IPS-15b (cell line): ENCODE measurements at regions not wholly inside any gene's neighbourhood (a gene's known extent, or its start where the extent isn't known, plus 50 kb on each side); places are given as distances from the start of the nearest gene placed in this dataset.
"Not testable (repeated sequence)": the region's sequence is repeated elsewhere in the genome, so short reads cannot be mapped to it uniquely, and the experiment has no call there.

Experiments used
- H3K27me3 ChIP-seq: one replicate; pipeline ENCODE4 v1.6.1; 2013; ENCODE audit warnings: low read length; ENCODE audit not compliant: control insufficient read depth, insufficient read depth
- H3K36me3 ChIP-seq: one replicate; pipeline ENCODE4 v1.6.1; 2013; ENCODE audit warnings: low read length; ENCODE audit not compliant: control insufficient read depth, insufficient read depth
- H3K4me1 ChIP-seq: one replicate; pipeline ENCODE4 v1.6.1; 2013; ENCODE audit warnings: mild to moderate bottlenecking, low read length; ENCODE audit not compliant: control insufficient read depth, insufficient read depth
- H3K4me3 ChIP-seq: one replicate; pipeline ENCODE4 v1.5.1; 2013; ENCODE audit warnings: low read depth, low read length
- H3K9ac ChIP-seq: one replicate; pipeline ENCODE4 v1.6.1; 2013; ENCODE audit warnings: low read depth, mild to moderate bottlenecking, low read length
- H3K9me3 ChIP-seq: one replicate; pipeline ENCODE4 v1.6.1; 2013; ENCODE audit warnings: mild to moderate bottlenecking, low read length; ENCODE audit not compliant: control insufficient read depth, insufficient read depth

DNA sequence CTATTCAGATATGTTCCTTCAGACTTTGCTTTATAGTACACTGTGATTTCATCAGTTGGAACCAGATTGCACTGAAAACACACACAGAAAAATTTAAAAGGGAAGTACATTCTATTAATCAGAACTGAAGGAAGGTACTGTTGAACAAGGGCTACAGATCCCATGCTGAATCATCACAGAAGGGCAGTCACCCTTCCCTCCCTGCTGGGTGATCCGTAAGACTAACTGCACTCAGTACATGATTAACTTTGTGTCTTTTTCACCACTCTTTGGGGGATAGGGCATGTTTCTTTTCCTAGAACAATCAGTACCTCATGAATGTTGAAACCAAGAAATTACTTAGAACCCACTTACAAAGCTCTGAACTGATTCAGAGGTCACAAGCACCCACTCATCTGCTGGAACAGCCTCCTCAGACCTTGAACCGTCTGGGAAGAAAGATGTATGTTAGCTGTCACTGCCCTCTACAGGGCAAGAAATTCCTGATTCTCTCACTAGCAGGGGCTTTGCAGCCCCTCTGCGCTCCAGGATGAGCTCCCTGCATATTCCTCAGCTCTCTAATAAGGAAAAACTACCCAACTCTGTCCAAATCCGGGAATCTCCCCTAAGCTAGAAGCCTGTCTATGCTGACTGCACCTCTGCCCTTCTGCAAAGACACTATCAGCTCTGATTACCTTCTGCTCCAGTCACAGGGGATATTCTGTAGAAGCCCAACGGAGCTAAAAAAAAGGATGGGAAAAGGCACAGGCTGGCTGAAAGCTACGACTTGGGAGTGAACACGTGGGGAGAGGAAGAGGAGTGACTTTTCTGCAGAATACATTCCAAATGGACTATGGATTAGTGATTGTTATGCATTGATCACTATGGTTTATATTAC is 51.0 kb downstream of the IARS1 start:
- Histone ChIP-seq H3K4me3 (no peak overlapping the region), H3K36me3 (peaks cover 78% of the 10 kb centered on the region), H3K4me1 (no peaks in the 10 kb centered on the region), H3K9me3 (no peaks in the 10 kb centered on the region), H3K27me3 (no peaks in the 10 kb centered on the region), H3K9ac (no peak overlapping the region)

DNA sequence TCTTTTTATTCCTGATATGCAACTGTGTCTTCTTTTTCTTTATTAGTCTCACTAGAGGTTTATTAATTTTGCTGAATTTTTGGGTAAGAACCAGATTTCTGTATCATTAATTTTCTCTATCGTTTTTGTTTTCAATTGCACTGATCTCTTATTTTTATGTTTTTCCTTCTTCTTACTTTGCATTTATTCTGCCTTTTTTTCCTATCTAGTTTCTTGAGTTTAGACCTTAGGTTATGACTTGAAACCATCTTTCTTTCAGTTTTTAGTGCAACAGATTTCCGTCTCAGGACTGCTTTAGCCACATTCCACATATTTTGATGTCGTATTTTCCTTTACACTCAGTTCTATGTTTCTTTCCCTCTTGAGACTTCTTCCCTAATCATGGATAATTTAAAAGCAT is 56.6 kb downstream of the IARS1 start:
- Histone ChIP-seq H3K36me3 (peaks cover 41% of the 10 kb centered on the region), H3K27me3 (no peaks in the 10 kb centered on the region), H3K9me3 (no peaks in the 10 kb centered on the region), H3K4me1 (no peaks in the 10 kb centered on the region), H3K9ac (no peak overlapping the region), H3K4me3 (no peak overlapping the region)

DNA sequence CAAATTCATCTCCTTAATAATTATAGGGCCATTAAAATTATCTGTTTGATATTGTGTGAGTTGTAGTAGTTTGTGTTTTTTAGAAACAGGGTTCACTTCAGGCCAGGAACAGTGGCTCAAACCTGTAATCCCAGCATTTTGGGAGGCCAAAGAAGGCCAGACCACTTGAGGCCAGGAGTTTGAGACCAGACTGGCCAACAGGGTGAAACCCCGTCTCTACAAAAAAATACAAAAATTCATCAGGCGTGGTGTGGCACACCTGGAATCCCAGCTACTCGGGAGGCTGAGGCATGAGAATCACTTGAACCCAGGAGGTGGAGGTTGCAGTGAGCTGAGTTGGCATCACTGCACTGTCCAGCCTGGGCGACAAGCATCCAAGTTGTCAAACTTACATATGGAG is 57.0 kb downstream of the IARS1 start:
- no peaks in the 10 kb centered on the region for H3K27me3 ChIP-seq
- no peaks in the 10 kb centered on the region for H3K9me3 ChIP-seq
- H3K4me3 ChIP-seq, result no peak overlapping the region
- peaks cover 38% of the 10 kb centered on the region for H3K36me3 ChIP-seq
- H3K4me1 ChIP-seq, result no peaks in the 10 kb centered on the region
- no peak overlapping the region for H3K9ac ChIP-seq

DNA sequence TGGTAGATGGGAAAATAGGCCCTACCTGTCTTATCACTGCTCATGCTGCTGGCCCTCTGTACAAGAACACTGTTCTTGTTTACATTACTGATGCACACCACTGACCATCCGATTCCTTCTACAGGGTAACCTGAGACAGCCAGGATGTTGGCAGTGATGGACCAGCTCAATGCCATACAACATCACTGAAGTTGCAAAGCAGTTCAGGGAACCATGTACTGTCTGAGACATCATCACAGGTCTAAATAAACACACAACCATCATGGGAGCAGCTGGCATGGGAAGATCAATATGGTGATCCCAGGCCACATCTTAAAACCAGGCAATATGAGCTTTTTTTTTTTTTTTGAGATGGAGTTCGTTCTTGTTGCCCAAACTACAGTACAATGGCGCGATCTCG is 59.0 kb downstream of the IARS1 start:
- Histone ChIP-seq H3K27me3 (no peaks in the 10 kb centered on the region), H3K9ac (no peak overlapping the region), H3K9me3 (no peaks in the 10 kb centered on the region), H3K4me1 (no peaks in the 10 kb centered on the region), H3K36me3 (peaks cover 25% of the 10 kb centered on the region), H3K4me3 (no peak overlapping the region)

DNA sequence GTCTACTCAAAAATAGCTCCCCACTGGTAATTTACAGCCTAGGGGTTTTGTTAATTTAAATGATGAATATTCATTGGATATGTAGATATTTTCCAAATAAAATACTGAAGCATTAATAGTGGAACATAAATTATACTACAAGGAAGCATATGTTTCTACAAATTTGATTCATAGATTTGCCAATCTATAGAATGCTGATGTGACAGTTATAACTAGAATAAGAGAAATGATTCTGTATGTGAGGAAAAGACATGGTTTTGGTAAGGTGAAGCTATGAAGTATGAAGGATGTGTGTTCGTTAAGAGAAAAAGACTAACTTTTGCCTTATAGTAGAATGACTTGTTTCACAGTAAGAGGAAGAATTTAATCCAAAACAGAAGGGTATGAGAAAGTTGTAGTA is 61.3 kb downstream of the IARS1 start:
- H3K9me3 ChIP-seq, result no peaks in the 10 kb centered on the region
- no peak overlapping the region for H3K4me3 ChIP-seq
- H3K9ac ChIP-seq, result no peak overlapping the region
- no peaks in the 10 kb centered on the region for H3K4me1 ChIP-seq
- H3K27me3 ChIP-seq, result no peaks in the 10 kb centered on the region
- H3K36me3 ChIP-seq, result peaks cover 20% of the 10 kb centered on the region

DNA sequence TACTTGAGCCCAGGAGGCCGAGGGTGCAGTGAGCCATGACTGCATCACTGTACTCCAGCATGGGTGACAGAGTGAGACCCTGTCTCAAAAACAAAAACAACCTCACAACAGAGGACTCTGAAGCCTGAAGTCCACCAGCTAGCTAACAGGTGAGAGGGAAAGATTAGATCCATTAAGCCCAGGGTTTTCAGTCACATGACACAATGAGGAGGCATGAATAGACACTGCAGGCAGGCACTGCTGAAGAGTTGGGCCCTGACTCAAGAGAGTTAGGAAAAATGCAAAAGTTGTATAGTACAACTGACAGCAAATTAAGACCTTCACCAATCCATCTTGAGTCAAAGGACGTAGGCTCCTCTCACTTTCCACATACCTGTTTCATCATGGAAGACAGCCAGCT is 64.9 kb downstream of the IARS1 start:
- no peak overlapping the region for H3K9ac ChIP-seq
- peaks cover 25% of the 10 kb centered on the region for H3K36me3 ChIP-seq
- H3K27me3 ChIP-seq, result no peaks in the 10 kb centered on the region
- no peaks in the 10 kb centered on the region for H3K4me1 ChIP-seq
- no peaks in the 10 kb centered on the region for H3K9me3 ChIP-seq
- no peak overlapping the region for H3K4me3 ChIP-seq

DNA sequence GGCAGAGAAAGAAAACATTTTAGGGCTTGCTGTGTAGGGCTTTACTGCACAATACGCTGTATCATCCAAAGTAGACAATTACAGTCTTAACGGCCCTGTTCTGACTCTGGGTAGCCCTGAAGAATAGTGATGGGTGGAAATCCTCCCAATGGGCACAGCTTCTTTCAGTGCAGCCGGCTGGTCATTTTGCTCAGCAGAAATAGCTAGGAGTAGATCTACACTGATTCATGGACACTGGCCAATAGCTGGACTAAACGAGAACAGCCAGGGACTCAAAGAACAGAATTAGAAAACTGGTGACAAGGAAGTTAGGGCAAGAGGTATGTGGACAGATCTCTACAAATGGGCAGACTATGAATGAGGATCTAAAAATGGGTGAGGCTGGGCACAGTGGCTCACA is 69.3 kb downstream of the IARS1 start:
- Histone ChIP-seq H3K9me3 (no peaks in the 10 kb centered on the region), H3K9ac (no peak overlapping the region), H3K27me3 (no peaks in the 10 kb centered on the region), H3K4me3 (no peak overlapping the region), H3K36me3 (peaks cover 37% of the 10 kb centered on the region), H3K4me1 (no peaks in the 10 kb centered on the region)

DNA sequence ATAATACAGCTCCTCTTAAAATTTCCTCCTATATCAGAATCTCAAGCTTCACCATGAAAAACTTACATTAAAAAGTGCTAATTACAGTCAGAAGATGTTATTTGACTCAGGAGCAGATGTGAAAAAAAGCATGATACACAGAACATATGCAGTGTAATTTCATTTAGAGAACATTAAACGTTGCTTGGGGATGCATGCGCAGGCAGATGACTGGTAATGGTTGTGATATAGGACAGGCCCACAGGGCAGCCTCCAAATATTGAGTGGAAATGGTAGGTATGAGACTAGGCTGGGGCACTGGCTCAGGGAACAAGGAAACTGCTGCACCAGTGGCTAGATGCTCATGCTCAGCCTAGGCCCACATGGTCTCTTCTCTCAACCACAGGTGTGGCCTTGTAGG is 69.7 kb downstream of the IARS1 start:
- H3K9ac ChIP-seq, result no peak overlapping the region
- no peaks in the 10 kb centered on the region for H3K9me3 ChIP-seq
- no peaks in the 10 kb centered on the region for H3K27me3 ChIP-seq
- peaks cover 34% of the 10 kb centered on the region for H3K36me3 ChIP-seq
- H3K4me3 ChIP-seq, result no peak overlapping the region
- no peaks in the 10 kb centered on the region for H3K4me1 ChIP-seq

DNA sequence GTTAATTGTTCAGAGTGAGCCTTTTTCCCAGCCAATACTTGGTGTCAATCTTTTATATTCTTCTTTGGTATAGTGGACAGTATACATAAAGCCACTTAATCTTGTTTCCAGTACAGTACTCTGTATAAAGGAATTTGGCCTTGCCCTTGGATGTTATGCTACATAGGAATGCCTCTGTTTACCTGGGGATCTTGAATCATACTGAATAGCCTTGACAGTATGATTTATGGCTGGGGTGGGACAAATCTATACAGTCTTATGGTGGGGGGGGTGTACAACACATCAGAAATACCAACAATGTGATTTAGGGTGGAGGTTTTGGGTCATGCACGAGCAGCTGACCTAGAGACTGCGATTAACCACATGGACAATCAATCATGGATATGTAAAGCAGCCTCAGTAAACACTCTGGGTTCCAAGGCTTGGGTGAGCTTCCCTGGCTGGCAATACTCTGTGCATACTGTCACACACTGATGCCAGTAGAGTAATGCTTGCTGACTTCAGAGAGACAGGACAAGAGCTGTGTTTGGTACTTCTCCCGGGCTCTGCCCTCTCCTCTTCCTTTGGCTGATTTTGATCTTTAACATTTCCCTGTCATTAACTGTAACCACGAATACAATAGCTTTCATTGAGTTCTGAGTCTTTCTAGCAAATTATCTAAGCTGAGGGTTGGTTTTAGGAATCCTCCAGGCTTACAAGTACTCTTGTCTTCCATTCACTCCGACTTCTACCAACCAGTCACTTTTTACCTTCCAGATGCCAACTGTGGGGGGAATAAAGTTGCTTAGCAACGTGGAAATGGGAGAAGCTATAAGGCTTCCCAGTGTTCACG is 84.6 kb downstream of the IARS1 start:
- H3K36me3 ChIP-seq, result peaks cover 16% of the 10 kb centered on the region
- no peak overlapping the region for H3K4me3 ChIP-seq
- H3K9me3 ChIP-seq, result no peaks in the 10 kb centered on the region
- no peak overlapping the region for H3K9ac ChIP-seq
- no peaks in the 10 kb centered on the region for H3K27me3 ChIP-seq
- peaks cover under 1% of the 10 kb centered on the region for H3K4me1 ChIP-seq

DNA sequence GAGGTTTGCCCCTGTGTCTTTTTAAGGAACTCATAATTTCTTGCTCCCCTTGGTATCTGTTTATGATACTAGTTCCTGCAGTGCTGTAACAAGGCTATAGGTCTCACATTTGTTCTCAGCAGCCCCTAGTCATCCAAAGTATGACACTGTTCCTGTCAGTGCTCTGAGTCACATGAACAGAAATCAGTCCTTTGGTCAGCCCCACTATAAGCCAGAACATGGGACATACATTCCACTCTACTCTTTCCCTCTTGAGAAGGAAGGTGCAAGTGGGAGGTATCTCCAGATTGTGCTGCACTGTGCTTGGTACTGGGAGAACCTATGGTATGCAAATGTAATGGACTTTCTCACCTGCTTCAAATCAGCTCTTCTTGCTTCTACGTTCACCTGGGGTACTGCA is 87.0 kb downstream of the IARS1 start:
- H3K9ac ChIP-seq, result no peak overlapping the region
- no peaks in the 10 kb centered on the region for H3K4me1 ChIP-seq
- no peak overlapping the region for H3K4me3 ChIP-seq
- no peaks in the 10 kb centered on the region for H3K9me3 ChIP-seq
- H3K27me3 ChIP-seq, result no peaks in the 10 kb centered on the region
- peaks cover 16% of the 10 kb centered on the region for H3K36me3 ChIP-seq

DNA sequence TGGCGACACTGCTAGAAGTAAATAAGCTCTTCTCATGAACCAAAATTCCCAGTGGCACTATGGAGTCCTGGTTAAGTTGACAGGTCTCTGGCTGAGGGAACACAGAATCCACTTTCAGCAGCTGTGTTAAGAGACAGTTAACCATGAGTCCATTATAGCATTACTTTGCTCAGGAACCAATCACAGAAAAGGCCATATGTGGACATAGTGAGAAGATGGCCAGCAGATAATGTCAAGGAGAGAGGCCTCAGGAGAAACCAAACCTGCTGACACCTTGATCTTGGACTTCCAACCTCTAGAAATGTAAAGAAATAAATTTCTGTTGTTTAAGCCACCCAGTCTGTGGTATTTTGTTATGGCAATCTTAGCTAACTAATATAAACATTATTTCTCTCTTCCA is 88.7 kb upstream of the SPTLC1 start:
- H3K9me3 ChIP-seq, H3K4me3 ChIP-seq, H3K27me3 ChIP-seq, H3K36me3 ChIP-seq, H3K9ac ChIP-seq, H3K4me1 ChIP-seq: not testable (repeated sequence)

DNA sequence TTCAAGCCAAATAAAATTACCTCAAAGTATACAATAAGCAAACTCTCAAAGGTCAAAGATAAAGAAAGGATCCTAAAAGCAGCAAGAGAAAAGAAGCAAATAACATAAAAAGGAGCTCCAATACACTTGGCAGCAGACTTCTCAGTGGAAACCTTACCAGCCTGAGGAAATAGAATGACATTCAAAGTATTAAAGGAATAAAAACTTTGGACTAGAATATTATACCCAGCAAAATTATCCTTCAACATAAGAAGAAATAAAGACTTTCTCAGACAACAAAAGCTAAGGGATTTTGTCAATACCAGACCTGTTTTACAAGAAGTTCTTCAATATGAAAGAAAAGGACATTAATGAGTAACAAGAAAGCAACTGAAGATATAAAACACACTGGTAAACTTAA is 83.0 kb upstream of the SPTLC1 start:
- H3K4me3 ChIP-seq, H3K36me3 ChIP-seq, H3K9me3 ChIP-seq, H3K9ac ChIP-seq, H3K27me3 ChIP-seq, H3K4me1 ChIP-seq: not testable (repeated sequence)
